Stimulated activated CD8-positive, alpha-beta memory T cell treated with anti-CD3 and anti-CD28 coated beads, Interleukin-7, amount 100 ng/mL, for 4 hours (primary cell): ENCODE measurements at regions not wholly inside any gene's neighbourhood (a gene's known extent, or its start where the extent isn't known, plus 50 kb on each side); places are given as distances from the start of the nearest gene placed in this dataset.
"Not testable (repeated sequence)": the region's sequence is repeated elsewhere in the genome, so short reads cannot be mapped to it uniquely, and the experiment has no call there.

Experiments used
- DNase-seq, 2 donors: peaks; one replicate each; pipeline ENCODE4 v3.0.0-alpha.2; 2020; ENCODE audit warnings: low read depth in 2 of 2

DNA sequence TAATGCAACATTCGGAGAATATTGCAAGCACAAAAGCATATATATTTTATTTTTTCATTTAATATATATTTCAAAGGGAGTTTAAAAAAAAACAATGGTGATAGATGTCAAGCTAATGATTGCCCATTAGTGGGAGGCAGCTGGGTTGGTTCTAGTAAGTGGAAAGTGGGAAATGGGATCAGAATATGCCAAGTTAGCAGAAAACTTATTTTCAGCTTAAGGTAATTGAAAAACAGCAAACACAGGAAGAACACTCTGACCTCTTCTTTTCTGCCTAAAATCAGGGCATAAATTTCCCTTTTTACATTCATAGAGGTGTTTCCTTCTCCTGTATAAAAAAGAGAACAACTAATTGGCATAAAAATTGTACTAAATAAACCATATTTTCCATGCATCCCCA is 535.3 kb upstream of the SYT4 start:
- no peak for DNase-seq

DNA sequence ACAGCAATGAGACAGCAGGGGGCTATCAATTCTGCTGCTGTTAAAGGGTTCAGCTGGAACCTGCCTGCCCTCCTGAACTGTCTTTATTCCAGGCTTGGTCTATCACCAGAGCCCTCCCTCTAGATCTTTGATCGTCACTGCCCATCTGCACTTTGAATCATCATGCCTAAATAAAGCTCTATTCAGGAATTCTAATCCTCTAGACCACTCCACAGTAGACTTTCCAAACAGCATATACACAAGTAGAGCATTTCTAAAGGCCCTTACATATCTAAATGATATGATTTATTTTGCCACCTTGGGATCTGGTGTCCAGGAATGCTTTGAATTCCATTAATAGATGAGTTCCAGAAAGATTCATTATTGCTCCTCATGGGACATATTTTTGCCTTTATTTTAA is 542.1 kb upstream of the SYT4 start:
- no peak for DNase-seq

DNA sequence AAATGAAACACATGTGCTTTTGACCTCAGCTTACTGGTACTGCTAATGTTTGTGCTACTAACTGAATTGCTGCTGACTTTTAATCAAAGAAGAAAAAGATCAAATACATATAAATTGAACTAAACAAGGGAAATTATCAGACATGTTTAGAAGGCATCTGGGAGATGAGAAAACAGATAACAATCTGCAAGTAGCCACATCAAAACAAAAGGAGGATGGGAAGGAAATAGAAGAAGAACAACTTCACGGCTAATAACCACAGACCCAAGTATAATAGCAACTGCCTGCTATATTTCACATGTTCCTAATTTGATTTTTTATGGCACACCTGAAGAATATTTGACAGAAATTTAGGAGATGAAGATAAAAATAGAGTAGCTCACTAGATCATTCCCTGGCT is 542.6 kb upstream of the SYT4 start:
- DNase-seq: no peak

DNA sequence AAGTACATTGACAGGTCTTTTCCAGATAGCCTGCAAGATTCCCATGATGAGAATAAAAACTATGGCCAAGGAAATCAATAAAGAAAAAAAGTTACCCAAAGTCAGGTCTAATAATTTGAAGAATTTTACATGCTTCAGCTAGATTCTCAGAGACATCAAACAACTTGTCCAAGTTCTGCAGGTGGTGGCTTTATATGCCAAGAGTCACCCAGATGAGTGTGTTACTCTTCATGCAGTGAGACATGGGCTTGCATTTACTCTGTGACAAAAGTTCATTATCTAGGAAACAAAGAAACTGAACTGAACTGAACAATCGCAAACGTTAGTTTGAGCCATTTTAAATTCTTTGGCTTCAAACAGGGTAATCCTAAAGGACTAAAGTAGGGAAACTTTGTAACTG is 548.5 kb upstream of the SYT4 start:
- DNase-seq: no peak

DNA sequence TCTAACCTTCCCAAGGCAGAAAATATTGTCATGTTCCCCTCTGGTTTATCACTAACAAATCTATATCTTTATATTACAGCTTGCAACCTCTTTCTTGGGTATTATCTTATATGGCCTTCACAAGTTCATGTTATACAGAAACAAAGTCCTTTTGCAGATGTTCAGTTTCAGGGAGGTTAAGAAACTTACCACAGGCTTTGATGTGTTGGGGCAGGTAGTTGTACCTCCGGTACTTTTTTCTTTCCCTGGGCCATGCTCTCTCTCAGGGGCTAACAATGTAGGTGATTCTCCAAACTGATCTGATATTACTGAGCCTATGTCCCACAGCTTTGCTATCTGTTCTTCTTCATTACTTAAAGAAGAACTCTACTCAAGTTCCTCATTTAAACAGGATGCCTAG is 548.9 kb upstream of the SYT4 start:
- no peak for DNase-seq

DNA sequence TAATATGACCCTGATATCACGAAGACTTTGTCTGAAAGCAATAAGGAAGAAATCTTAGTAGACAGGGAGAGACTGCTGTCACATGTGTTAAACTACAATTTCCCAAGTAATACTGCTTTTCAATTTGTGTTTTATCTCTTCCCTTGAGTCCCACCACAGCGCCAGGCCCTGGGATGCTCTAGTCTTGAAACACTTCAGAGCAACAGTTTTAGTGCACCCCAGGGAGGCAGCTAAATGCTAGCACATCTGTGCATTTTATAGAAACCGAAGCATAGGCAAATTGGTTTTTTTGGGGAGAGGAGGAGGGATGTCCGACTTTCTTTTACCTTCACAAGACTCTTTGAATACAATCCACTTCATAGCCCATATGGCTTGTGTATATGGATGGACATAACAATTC is 550.0 kb upstream of the SYT4 start:
- DNase-seq: no peak

DNA sequence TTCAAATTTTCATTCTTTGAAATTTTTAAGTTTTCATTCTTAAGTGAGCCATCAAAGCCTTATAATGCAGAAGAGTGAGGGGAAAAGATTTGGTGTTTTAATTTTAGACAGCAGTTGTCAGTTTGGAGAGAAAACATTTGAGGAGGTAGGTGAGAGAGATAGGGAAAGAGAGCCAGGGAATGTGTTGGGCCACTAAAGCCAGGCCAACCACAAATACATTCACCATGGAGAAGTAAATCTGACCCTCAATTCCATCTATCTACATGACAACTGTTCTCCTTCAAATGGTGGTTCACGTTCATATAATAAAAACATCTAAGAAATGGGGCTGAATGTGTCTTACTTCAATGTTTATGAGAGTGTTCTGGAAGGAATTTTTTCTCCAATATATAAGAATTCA is 553.0 kb upstream of the SYT4 start:
- DNase-seq: no peak

DNA sequence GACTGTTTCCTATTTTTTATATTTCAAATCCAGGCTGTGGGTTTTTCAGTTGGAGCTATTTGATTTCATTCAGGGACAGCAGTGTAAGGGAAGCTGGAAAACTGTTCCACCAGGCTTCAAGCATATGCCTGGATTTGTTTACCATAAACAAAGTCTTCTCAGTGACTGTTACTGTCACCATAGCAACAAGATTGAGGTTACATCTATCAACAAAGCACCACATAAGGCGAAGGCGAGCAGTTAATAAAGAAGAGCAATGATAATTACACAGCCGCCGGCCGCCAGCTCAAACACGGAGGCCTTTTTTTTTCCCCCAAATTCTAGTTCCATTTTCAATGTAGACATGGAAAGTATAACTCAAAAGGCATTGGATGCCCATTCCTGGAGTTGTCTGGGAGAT is 553.7 kb upstream of the SYT4 start:
- no peak for DNase-seq

DNA sequence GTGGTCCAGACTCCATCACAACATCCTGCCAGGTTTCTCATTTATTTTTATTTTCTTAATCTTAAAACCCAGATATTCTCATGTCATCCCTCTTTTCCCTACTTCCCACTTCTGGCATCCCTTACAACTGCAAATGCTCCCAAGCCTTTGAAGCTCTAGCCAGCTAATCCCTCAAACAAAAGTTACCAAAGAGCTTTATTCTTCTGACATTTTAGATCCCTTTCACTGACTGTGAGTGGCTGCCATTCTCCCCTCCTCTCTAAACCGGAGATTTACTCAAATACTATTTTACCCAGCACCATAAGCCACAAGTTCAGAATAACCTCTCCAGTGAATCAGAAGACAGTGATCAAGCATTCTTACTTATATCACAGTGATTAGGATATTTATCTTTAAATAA is 569.0 kb upstream of the SYT4 start:
- DNase-seq: no peak

DNA sequence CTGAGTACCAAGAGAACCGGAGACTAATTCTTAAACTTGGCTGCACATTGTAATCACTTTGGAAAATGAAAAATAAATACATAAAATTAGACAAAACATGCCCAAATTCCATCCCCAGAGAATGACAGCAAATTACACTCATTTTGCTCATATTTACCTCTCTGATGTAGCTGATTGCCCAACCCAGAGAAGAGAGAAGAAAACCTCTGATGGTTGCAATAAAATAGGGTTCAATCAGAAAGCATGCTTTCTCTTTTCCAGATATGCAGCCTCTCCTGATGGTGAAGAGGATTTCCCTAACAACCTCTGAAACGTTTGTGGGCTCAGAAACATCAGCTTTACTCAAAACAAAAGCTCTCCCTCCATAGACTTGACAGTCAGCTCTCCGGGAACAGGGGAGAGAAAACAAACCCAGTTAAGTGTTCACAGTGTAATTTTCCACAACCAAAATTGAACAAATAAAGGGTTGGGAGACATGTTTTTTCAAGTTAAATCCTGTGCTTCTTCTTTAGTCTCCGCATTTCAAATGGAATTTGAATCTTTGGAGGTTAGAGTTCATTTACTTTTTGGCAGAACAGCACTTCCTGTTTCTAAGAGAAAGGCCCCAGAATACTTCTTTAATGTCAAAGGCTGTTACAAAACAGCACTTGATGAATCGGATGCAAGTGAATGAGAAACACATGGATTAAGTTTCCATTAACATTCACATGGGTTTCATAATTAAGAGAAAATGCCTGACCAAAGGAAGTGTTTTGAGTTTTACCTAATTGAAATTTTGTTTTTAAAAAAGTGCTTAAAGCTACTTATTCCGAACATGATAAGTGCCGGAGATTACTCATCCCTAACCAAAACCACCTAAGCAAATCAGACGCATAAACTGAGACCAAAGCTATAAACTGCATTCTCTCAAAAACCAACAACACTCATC is 570.1 kb upstream of the SYT4 start:
- DNase-seq: no peak

DNA sequence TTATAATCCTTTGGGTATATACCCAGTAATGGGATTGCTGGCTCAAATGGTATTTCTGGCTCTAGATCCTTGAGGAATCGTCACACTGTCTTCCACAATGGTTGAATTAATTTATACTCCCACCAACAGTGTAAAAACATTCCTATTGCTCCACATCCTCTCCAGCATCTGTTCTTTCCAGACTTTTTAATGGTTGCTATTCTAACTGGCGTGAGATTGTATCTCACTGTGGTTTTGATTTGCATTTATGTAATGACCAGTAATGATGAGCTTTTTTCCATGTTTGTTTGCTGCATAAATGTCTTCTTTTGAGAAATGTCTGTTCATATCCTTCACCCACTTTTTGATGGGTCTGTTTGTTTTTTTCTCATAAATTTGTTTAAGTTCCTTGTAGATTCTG is 572.5 kb upstream of the SYT4 start:
- not testable (repeated sequence) for DNase-seq

DNA sequence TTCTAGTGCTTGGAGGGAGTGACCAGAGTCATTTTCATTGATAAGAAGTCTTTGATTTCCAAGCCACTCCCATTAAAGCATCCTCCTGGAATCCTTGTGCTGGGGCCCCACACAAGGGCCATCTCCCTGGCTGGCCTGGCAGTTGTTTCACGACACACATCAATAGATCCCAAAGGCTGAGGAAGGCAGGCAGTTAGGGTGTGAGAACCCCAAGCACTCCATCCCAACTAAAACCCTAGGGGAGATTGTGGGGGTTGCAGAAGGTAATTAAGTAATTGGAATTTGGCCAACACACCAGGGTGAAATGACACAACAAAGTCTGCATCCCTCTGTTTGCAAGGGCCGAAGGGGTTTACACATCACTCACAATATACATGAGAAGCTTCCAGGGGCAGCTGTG is 578.1 kb upstream of the SYT4 start:
- no peak for DNase-seq

DNA sequence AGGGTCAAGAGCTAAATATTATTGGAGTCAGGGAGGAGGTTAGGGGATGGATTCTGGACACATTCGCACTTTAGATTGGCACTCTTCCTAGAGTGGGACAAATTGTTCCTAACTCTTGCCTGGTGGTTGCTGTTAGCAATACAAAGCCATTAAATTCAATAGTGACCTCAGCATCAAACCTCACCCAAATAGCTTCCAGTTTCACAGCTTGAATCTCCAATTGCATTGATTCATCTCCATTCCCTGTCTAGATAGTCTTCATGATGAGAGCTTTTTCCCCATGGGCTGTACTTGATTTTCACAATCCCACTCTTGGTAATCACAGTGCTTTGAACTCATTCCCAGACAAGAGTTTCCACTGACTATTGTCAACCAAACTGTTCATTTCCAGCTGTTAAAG is 585.9 kb upstream of the SYT4 start:
- no peak for DNase-seq

DNA sequence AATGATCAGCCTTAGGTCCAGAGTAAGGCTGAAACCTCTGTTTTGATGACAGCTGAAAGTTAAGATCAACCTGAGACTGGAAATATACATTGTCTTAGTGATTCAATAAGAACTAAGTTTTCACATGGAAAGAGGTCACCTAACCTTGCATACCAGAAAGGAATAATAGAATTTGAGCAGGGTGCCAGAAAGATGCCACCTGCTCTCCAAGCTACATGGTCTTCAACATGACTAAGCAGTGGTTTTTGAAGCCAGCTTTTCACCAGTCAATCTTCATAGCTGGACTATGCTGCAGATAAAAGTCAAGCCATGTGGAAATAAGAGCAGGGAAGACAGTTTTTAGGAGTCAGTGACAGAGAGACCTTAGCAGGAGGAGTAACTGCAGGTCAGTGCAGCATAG is 589.4 kb upstream of the SYT4 start:
- no peak for DNase-seq

DNA sequence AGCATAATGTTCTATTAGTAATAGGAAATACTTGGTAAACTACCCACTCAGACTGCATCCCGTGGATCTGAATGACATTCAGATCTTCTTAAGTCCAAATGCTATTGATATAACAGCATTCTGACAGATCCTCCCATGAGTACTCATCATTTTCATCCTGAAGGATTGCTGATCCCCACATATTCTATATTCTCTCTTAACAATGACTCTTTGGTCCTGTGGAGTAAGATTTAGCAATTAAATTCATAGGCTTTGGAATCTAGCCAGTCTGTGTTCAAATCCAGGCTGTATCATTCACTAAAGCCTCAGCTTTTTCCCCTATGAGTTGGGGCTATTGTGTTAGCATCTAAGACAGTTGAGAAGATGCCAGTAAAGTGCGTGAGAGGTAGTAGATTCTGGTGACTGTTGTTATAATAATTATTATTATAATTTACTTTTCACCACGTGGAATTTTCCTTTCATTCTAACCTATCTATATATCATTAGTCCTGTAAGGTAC is 591.3 kb upstream of the SYT4 start:
- no peak for DNase-seq

DNA sequence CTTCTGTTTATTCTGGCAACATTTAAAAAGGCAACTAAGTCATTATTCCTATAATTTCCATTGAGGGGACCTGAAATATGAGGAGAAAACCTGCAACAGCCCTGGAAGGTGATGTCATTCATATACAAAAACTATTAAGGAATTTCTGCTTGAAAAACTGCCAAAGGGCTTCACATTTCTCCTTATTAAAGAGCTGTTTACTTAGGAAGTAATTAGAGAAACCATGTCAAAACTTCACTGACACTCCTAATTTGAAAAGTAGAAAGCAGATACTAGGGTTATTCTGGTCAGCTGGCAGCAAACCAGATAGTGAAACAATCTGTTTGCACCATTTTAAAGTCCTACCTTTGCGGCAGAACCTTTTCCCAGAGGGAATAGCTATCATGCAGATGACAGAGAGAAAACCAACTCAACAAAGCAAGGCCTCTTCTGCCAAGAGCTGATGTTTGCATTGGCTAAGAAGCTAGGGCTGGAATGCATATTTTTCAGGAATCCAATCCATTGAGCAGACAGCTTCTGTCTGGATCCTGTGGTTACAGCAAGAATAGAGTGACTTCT is 592.2 kb upstream of the SYT4 start:
- DNase-seq: no peak

DNA sequence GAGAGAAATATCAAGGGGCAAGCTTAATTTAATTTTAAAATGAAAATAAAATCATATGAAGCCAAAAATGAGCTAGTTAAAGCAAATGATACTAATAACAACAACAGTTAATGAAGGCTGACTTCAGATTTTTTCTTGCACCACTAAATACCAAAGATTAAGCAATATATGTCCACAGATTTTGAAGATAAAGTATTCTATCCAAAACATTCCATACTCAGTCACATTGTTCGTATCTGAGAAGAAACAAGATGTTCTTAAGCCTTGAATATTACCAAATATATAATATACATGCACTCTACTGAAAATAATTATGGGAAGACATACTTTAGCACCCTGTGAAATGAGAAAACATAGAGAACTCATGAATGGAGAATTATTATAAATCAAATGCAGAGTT is 593.3 kb upstream of the SYT4 start:
- no peak for DNase-seq

DNA sequence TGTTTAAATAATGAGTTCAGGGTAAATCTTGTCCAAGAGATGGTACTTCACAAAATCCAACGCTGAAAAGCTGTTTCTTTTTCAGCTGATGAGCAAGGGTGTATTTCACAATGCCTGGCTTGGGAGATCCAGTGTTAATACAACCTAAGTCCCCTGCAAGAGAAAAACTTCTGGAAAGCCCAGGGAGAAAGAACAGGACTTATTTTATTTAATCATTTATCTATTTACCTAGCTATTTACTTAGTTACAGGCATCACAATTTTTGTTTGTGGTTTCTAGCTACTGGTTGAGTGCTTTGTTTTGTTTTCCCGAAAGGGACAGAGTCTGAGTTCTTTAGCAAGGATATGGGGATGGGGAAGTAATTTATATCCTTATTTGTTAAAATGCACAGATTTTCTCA is 598.2 kb upstream of the SYT4 start:
- no peak for DNase-seq

DNA sequence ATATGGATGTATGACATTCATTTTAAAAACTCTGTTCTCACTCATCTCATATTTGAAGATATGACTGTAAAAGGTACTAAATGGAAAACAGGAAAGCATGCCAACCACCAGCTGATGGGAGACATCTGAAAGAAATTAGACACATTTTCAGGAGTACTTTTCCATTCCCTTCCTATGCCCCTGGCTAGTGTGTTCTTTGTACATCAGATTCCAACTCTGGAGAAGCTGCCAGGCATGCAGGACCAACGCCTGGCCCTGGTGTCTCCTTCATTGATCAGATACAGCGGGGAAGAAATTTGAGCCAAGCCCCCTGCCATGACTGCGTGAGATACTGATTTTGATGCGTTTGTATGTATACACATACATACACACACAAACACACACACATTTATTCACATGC is 599.0 kb upstream of the SYT4 start:
- DNase-seq: no peak

DNA sequence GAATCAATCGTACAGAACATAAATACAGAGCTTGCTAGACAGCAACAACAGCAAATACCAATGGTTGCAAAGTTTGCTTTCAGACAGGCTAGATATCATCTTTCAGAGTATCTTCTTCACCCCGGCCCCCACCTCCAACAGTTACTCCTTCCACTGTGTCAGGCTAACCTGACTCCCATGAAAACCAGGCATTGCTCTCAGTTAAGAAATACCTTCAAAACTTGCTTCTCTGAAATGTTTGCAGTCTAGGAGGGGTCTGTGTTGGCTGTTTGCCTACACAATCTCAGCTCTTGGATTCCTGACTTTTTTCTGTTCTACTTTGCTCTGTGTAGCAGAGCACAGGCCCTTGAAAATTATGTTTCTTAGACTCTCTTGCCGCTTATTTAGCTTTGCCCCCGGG is 599.5 kb upstream of the SYT4 start:
- no peak for DNase-seq

DNA sequence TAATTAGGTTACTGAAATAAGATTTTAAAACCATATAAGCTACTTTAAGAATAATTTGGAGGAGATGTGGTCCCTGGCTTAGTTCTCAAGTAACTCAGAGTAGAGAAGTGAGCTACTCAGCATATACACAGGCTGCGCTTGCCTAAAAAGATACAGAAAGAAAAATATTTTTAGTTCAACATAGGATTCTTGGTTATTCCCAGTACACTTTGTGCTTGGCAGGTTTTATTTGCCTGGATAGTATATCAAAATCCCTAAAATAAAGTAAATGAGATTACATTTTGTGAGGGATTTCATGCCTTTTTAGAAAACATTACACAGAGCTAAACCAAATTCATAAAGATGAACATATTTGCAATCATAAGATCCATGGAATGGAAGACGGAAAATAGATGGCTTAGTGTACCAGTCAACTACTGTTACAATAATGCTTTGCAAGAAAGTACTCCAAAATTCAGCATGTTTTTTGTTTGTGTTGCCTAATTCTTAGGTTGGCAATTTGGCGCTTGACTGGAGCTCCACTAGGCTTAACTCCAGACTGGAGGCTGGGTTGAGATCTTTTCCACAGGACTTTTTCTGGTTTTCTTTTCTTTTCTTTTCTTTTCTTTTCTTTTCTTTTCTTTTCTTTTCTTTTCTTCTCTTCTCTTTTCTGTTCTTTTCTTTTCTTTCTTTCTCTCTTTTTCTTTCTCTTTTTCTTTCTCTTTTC is 600.5 kb upstream of the SYT4 start:
- no peak for DNase-seq

DNA sequence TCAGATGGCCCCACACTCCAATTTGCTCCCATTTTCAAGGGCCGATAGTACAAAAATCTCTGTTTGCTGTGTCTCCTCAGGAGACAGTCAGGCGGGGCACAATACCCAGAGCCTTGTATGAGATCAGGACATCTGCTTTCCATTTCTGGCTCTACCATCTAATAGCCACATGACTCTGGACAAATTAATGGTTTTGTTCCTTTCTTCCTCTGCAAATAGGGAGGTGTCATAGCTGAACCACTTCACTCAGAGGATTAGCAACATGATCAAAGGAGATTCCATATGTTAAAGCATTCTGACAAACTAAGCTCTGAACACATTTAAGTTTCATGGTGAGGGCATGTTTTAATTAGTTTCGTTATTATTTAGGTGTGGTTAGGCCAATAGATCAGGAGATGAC is 602.1 kb upstream of the SYT4 start:
- DNase-seq: no peak
